ENCODE measurements at regions not wholly inside any gene's neighbourhood (a gene's known extent, or its start where the extent isn't known, plus 50 kb on each side); places are given as distances from the start of the nearest gene placed in this dataset.

DNA sequence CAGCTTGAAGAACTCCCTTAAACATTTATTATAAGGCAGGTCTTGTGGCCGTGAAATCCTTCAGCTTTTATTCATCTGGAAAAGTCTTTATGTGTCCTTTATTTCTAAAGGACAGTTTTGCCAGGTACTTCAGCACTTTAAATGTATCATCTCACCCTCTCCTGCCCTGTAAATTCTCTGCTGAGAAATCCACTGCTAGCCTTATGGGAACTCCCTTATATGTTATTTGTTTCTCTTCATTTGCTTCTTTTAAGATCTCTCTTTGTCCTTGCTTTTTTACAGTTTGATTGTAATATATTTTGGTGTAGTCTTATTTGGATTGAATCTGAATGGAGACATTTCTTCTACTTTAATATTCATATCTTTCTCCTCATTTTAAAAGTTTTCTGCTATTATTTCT is 86.7 kb upstream of the RBMS3 start:
- DNase-seq, result no peak

DNA sequence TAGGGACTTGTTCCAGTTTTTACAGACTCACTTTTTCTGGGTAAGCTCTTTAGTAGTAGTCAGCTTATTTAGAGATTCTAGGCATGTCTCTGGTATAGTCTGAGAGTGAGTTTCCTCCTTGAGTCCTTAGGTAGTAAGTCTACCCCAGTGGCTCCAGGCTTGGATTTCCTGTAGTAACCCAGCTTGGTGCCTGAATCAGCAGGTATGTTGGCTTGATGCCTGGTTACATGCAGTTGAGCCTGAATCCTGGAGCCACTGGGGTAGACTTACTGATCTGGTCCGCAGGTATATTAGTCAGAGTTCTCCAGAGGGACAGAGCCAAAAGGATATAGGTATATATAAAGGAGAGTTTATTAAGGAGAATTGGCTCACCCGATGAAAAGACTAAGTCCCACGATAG is 85.8 kb upstream of the RBMS3 start:
- no peak for DNase-seq

DNA sequence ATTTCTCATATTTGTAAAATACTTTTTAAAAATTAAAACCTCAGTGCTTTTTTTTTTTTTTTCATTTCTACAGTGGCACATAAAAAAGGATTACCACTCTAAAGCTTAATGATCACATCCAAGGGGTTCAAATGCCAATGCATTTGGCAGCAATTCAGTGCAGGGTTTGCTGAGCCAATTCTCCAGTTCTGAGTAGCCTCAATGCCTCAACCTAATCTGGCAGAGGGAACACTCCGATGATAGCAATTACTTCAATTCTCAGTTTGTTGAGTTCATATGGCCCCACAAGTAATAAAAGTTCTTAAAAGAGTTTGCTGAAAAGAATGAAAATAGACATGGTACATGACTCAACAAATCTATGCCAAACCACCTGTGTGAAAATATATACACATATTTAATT is 79.3 kb upstream of the RBMS3 start:
- no peak for DNase-seq

DNA sequence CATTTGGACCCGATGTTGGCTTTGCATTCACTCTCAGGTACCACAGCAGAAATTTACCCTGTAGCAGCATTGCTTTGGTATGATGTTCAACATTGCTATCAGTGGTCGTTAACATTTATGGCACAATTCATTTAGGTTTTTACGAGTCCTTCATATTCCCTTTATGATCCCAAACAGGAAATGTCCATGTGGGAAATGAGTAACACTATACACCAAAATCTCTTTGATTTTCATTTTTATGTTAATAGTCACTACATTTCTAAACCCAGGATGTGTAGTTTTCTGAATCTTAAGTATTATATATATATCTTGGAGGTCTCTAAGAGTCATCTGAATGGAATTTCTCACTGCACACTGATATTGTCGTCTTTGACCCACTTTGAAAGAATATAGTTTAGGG is 78.5 kb upstream of the RBMS3 start:
- DNase-seq, result no peak

DNA sequence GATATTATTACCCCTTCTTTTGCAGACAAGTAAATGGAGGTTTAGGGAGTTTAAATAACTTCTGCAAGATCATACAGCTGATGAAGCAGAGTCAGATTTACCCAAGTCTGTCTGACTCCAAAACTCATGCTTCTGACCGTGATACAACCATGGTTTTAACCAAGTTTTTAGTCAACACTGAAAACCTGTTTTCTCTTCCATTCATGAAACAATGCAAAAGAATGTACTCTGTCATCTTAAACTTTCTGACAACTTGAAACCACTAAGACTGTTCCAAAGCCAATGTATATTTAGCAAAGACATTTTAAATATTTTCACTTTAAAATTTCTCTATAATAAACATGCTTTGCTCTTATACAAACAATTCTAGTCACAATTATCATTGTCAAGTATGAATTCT is 77.0 kb upstream of the RBMS3 start:
- no peak for DNase-seq

DNA sequence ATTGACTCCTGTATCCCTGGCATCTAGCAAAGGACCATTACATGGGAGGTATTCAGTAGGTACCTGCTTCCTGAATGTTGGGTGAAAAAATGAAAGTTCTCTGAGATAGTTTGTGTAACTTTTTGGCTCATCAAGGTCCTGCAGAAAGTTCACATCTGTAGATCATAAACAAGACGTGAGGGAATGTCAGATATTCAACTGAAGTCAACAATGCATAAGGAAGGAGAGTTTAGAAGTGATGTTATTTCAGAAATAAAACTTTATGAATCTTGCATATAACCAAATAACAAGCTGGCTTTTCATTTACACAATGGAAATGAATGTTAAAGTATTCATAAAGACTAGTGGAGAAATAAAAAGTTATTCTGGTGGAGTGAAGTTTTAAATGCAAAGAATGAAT is 73.4 kb upstream of the RBMS3 start:
- DNase-seq, result no peak

DNA sequence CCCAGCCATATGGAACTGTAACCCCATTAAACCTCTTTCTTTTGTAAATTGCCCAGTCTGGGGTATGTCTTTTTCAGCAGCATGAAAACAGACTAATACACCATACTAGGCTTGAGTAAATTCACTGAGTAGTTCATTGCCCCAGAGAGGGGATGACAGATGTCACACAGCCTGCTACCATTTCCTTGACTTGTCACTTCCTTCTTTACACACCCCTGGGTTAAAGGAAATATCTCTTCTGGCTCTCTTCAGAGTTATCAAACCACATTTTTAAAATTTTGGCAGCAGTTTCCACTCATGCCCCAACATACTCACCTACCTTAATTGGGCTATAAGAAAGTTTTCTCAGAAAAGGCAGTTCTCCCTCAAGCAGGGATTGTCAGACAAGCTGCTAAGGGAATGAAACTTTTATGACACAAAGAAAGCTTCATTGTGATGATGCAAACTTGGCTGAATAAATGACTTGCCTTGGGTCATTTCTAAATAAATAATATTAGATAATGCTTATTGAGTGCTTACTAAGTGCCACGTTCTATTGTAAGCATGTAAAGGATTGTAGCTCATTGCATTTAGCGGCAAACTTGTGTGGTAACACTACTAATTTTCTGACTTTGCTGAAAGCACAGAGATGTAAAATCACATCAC is 68.0 kb upstream of the RBMS3 start:
- no peak for DNase-seq

DNA sequence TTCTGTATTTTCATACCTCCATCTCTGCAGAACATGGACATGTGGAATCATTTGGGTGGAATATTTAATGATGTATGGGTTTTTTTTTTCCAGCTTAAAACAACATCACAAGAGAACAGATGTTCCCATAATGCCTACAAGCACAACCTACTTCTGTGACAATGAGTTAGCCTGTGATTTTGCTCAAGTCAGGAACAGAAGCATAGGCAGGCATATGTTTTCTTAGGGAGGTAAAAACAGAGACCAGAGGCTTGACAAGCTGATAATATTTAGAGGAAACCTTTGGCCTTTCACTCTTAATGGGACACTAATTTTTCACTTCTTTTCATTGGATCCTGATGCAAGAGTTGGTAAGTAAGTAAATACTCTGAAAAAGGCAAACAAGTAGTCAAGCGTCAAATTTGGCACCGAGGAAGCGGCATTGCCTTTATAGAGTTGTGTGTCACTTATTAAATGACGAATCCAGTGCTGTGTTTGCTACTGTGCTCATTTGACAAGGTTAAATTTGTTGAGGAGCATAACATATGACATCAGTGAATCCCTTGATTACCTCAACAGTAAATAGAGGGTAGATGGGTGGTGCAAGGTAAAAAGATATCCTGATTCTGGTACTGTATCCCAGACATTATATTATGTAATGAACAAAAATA is 66.7 kb upstream of the RBMS3 start:
- no peak for DNase-seq

DNA sequence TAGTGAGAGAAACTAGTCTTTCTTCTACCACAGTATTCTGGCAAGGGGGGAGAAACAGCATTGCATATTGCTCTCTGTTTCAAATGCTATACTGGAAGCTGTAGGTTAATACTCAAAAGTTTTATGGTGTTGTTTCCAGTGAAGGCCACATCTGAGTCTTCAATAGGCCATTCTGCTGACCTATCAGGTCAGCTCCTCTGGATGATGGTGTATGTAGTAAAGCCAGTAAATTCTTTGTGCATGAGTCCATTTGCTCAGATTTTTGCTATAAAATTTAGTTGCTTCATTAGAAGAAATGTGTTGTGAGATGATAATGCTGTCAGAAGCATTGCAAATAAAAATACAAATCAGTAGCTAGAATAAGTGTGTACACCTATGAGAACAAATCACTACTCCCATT is 64.9 kb upstream of the RBMS3 start:
- DNase-seq, result no peak

DNA sequence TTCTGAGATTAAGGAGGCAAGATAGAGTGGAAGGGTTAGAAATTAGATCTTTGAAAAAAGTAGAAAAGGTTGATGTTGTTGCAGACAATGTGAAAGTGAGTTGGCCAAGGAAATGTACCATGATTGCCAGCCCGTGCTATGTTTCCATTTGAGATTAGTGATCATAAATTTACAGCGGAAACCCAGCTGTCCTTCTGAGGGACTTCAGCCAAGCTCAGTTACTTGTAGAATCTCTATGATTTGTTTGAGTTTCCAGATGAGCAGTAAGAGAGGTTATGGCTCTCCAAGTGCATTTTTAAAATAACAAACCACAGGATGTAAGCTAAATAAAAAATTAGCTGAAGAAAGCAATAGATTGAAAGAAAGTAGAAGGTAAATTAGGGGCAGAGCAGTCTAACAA is 54.2 kb upstream of the RBMS3 start:
- no peak for DNase-seq

DNA sequence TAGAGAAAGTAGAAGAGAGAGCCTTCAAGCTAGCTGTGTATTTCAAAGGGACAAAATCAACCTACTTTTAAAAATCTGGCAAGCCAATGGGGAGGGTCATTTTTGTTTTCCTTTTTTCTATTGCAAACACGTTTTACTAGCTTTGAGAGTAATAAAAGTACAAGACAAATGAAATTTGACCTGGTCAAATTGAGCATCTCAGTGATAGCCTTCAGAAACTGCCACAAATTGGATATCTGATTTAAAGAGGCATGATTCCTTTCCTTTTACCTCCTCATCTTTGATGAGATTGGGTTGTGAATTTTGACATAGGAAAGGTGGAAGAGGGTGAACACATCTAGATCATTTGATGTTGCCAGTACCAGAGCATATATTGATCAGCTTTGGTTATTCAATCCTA is 53.6 kb upstream of the RBMS3 start:
- DNase-seq, result no peak
